HEK293T (cell line): ENCODE measurements at regions not wholly inside any gene's neighbourhood (a gene's known extent, or its start where the extent isn't known, plus 50 kb on each side); places are given as distances from the start of the nearest gene placed in this dataset.

ENCODE experiments used
- CTCF ChIA-PET: fragments of 350-600 bp; formaldehyde crosslinking; extraction: SDS; loops from one replicate; lab custom pipeline; 2021; ENCODE audit warnings: antibody characterized with exemption, inconsistent platforms; lab: Yijun Ruan, JAX
- POLR2A ChIA-PET: fragments of 350-600 bp; formaldehyde crosslinking; extraction: SDS; loops from one replicate; lab custom pipeline; 2020; ENCODE audit warnings: antibody characterized with exemption, inconsistent platforms; lab: Yijun Ruan, JAX
- DNase-seq: peaks from one replicate; pipeline ENCODE4 v3.0.0; 2012; ENCODE audit warnings: mixed read lengths; ENCODE audit errors: extremely low spot score
- ARNT ChIP-seq: fragments of 450-650 bp; IDR thresholded peaks from 2 replicates; pipeline ENCODE4 v1.6.1; 2017; ENCODE audit warnings: mild to moderate bottlenecking
- BHLHE40 ChIP-seq: fragments of 450-650 bp; IDR thresholded peaks from 2 replicates; pipeline ENCODE4 v1.6.1; 2016; ENCODE audit warnings: mild to moderate bottlenecking, moderate library complexity, borderline replicate concordance
- CTBP1 ChIP-seq: fragments of 450-650 bp; IDR thresholded peaks from 2 replicates; pipeline ENCODE4 v1.6.1; 2016; ENCODE audit warnings: borderline replicate concordance
- ELF4 ChIP-seq: fragments of 450-650 bp; IDR thresholded peaks from 2 replicates; pipeline ENCODE4 v1.6.1; 2017; ENCODE audit warnings: antibody characterized with exemption
- FOXA1 ChIP-seq: fragments of 450-650 bp; IDR thresholded peaks from 2 replicates; pipeline ENCODE4 v1.6.1; 2016; ENCODE audit warnings: mild to moderate bottlenecking
- FOXK2 ChIP-seq: fragments of 450-650 bp; IDR thresholded peaks from 2 replicates; pipeline ENCODE4 v1.6.1; 2016; ENCODE audit warnings: mild to moderate bottlenecking
- FOXM1 ChIP-seq: fragments of 450-650 bp; IDR thresholded peaks from 2 replicates; pipeline ENCODE4 v1.6.1; 2017; ENCODE audit warnings: mild to moderate bottlenecking, borderline replicate concordance
- HDGF ChIP-seq: fragments of 450-650 bp; IDR thresholded peaks from 2 replicates; pipeline ENCODE4 v1.6.1; 2017; ENCODE audit warnings: antibody characterized with exemption, borderline replicate concordance
- L3MBTL2 ChIP-seq: fragments of 450-650 bp; conservative IDR thresholded peaks from 2 replicates; pipeline ENCODE4 v1.6.1; 2016; ENCODE audit warnings: mild to moderate bottlenecking
- LEF1 ChIP-seq: fragments of 450-650 bp; IDR thresholded peaks from 2 replicates; pipeline ENCODE4 v1.6.1; 2017; ENCODE audit warnings: mild to moderate bottlenecking, borderline replicate concordance
- NFRKB ChIP-seq: fragments of 450-650 bp; IDR thresholded peaks from 2 replicates; pipeline ENCODE4 v1.6.1; 2016; ENCODE audit warnings: mild to moderate bottlenecking, moderate library complexity
- SP1 ChIP-seq: fragments of 450-650 bp; IDR thresholded peaks from 2 replicates; pipeline ENCODE4 v1.6.1; 2017
- SUZ12 ChIP-seq: fragments of 450-650 bp; IDR thresholded peaks from 2 replicates; pipeline ENCODE4 v1.6.1; 2016; ENCODE audit warnings: mild to moderate bottlenecking
- TARDBP ChIP-seq: fragments of 450-650 bp; IDR thresholded peaks from 2 replicates; pipeline ENCODE4 v1.6.1; 2016
- ZNF384 ChIP-seq: fragments of 450-650 bp; IDR thresholded peaks from 2 replicates; pipeline ENCODE4 v1.6.1; 2016
- TF ChIP-seq, protein P1 (sequence below): fragments of 450-650 bp; IDR thresholded peaks from 2 replicates; pipeline ENCODE4 v1.6.1; 2016

DNA sequence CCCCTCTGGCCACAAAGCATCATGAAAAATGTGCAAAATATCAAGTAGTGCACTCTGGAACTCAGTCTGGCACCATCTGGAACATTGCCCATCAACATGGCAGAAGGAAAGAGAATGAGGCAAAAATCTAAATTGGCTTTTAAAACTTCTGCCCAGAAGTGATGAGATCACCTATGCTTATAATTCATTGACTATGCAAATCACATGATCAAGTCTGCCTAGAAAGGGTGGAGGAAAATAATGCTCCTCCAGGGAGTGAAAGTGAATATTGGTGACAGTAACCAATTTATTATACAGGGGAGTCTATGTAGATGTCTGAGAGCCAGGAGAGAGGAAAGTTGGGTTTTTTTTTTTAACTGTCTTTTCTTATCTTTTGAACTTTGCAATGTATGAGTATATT lies 73.3 kb upstream of the HIF1A start:
- no peak for DNase-seq
- TF ChIP-seq NFRKB = no peak
- no peak for TF ChIP-seq ARNT
- TF ChIP-seq, protein P1, sequence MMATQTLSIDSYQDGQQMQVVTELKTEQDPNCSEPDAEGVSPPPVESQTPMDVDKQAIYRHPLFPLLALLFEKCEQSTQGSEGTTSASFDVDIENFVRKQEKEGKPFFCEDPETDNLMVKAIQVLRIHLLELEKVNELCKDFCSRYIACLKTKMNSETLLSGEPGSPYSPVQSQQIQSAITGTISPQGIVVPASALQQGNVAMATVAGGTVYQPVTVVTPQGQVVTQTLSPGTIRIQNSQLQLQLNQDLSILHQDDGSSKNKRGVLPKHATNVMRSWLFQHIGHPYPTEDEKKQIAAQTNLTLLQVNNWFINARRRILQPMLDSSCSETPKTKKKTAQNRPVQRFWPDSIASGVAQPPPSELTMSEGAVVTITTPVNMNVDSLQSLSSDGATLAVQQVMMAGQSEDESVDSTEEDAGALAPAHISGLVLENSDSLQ = no peak
- no peak for TF ChIP-seq CTBP1
- TF ChIP-seq ZNF384 = no peak
- no peak for TF ChIP-seq SUZ12
- no peak for TF ChIP-seq ELF4
- TF ChIP-seq BHLHE40 = no peak
- no peak for TF ChIP-seq L3MBTL2
- no peak for TF ChIP-seq TARDBP
- TF ChIP-seq LEF1 = no peak
- no peak for TF ChIP-seq HDGF
- TF ChIP-seq FOXA1 = no peak
- no peak for TF ChIP-seq FOXM1
- no peak for TF ChIP-seq SP1
- no peak for TF ChIP-seq FOXK2
- ChIA-PET POLR2A (no interaction called here), CTCF (no interaction called here)

DNA sequence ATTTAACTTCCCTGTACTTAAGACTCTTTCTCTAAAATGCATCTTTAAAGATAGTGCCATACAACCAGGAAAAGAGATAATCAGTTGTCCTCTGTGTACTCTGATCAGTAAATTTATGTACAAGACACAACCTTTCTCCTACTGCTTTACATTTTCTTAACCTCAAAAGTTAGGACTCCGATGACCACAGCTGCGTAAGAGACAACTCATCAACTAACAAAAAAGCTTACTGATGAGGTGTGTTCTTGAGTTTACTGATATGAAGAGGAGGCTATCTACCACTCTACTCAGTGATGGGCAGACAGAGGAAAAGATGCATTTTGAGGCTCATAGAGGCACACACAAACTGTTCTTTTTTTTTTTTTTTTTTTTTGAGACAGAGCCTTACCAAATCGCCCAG lies 71.4 kb upstream of the HIF1A start:
- ChIA-PET CTCF (interaction anchor here (0.7 kb wide), 1 partner anchor 430 kb away, joined by 5 read pairs; no protein-coding TSS in a partner anchor), POLR2A (no interaction called here)
- TF ChIP-seq BHLHE40 (no peak), SUZ12 (no peak), ELF4 (no peak), SP1 (no peak), L3MBTL2 (no peak), HDGF (no peak), CTBP1 (no peak), TARDBP (no peak), FOXM1 (no peak), ARNT (no peak), FOXA1 (no peak), LEF1 (no peak), ZNF384 (no peak), FOXK2 (no peak), NFRKB (no peak)
- TF ChIP-seq, protein P1 = no peak
- no peak for DNase-seq

DNA sequence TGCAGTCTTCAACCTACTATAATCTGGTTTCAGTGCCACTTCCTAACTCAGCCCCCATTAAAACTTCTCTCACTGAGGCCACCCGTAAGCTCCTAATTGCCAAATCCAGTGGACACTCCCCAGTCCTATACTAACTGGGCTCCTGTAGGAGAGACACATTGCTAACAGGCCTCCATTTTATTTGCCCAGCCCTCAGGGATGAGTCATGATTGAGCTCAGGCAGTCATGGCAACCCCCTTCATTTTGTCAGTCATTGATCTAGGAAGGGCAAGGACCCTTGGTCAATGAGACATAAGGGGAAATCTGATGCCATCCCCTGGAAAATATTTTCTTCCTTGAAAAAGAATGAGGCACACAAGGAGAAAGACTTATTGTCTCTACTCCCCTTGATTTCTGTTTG lies 70.1 kb upstream of the HIF1A start:
- DNase-seq = no peak
- TF ChIP-seq, protein P1 = no peak
- ChIA-PET CTCF (no interaction called here), POLR2A (no interaction called here)

- ChIA-PET CTCF (no interaction called here), POLR2A (interaction anchor here (0.6 kb wide), 1 partner anchor 19 kb away, joined by 3 read pairs; no protein-coding TSS in a partner anchor)
- no peak for DNase-seq
- TF ChIP-seq FOXM1 = no peak
- no peak for TF ChIP-seq CTBP1
- TF ChIP-seq ZNF384 = no peak
- TF ChIP-seq HDGF = no peak
- no peak for TF ChIP-seq BHLHE40
- TF ChIP-seq TARDBP = no peak
- no peak for TF ChIP-seq LEF1
- TF ChIP-seq FOXK2 = no peak
- TF ChIP-seq FOXA1 = no peak
- no peak for TF ChIP-seq ARNT
- TF ChIP-seq, protein P1 = no peak
- no peak for TF ChIP-seq ELF4
These were observed 67.7 kb upstream of the HIF1A start for GRCh38 chr14:61627612-61628011.

DNA sequence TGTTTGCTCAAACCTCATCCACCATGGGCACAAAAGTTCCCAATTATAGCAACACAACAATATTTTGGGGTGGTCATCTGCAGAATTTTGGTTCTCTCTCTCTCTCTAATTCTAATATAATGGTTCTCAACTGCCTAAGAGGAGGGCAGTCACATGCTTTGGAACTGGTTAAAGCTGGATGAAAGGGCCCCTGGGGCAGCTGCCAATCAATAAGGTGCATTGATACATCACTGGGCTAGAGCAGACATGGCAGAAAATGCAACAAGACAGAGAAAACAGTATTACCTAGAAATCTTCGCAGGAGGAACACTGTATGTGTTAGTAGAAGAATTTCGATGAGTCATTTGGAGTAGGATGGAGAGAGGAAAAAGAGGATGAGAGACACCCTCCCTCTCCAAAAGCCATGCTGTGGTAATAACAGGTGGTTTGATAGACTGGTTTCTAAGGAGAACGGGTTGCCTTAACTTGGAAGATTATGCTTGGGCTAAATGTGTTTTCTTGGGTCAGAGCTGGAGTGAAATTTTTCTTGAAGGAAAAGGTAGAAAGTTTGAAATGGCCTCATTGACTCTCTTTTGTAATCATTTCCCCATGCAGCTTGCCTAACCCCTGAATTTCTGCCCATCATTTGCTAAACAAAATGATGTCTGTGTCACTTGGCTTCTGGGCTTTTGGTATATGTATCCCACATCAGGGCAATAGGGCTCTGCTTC lies 67.1 kb upstream of the HIF1A start:
- no peak for DNase-seq
- ChIA-PET CTCF (no interaction called here), POLR2A (no interaction called here)
- no peak for TF ChIP-seq CTBP1
- TF ChIP-seq BHLHE40 = no peak
- TF ChIP-seq ZNF384 = no peak
- TF ChIP-seq TARDBP = no peak
- TF ChIP-seq HDGF = no peak
- TF ChIP-seq ELF4 = no peak
- no peak for TF ChIP-seq LEF1
- TF ChIP-seq FOXA1 = no peak
- no peak for TF ChIP-seq FOXK2
- no peak for TF ChIP-seq FOXM1
- no peak for TF ChIP-seq SP1
- TF ChIP-seq SUZ12 = no peak
- no peak for TF ChIP-seq ARNT
